ENCODE measurements at regions not wholly inside any gene's neighbourhood (a gene's known extent, or its start where the extent isn't known, plus 50 kb on each side); places are given as distances from the start of the nearest gene placed in this dataset.

- peak; percentile 32; the same call in 2 of the 3 replicates for ATAC-seq
- no peak overlapping the region for H3K27ac Mint-ChIP-seq
- no peaks in the 10 kb centered on the region for H3F3A ChIP-seq (replicated peaks; ENCODE audit: low read depth)
Measured at GRCh38 chr9:105116052-105116868, 128.2 kb upstream of the SLC44A1 start.

GRCh38 chr9:105117234-105117633 lies 127.2 kb upstream of the SLC44A1 start:
- H3K27ac Mint-ChIP-seq: no peak overlapping the region
- H4K20me1 ChIP-seq (replicated peaks; ENCODE audit: insufficient read depth): no peaks in the 10 kb centered on the region
- TF ChIP-seq ZNF462 (CRISPR knock-in tag; IDR thresholded peaks at IDR 0.05) (no peak), NANOG (IDR thresholded peaks at IDR 0.05; ENCODE audit: borderline replicate concordance) (no peak), POLR2AphosphoS5 (IDR thresholded peaks at IDR 0.05; ENCODE audit: low read depth) (no peak), ZNF114 (CRISPR knock-in tag; IDR thresholded peaks at IDR 0.05) (no peak), CREB1 (CRISPR knock-in tag; IDR thresholded peaks at IDR 0.05; ENCODE audit: low read depth) (no peak), JUNB (IDR thresholded peaks at IDR 0.05; ENCODE audit: unreplicated experiment) (no peak)

More at GRCh38 chr9:105116052-105116868, 128.2 kb upstream of the SLC44A1 start:
- peak; percentile 23 for DNase-seq (ENCODE audit: low spot score)
- Histone ChIP-seq H3K4me3 (no peak overlapping the region), H4K20me1 (replicated peaks; ENCODE audit: insufficient read depth) (no peaks in the 10 kb centered on the region), H3K9me2 (ENCODE audit: insufficient read depth) (no peaks in the 10 kb centered on the region; the same call in 1 of the 2 replicates), H3K4me1 (ENCODE audit: insufficient read depth) (no peaks in the 10 kb centered on the region), H3K27me3 (ENCODE audit: insufficient read depth) (no peaks in the 10 kb centered on the region), H3K36me3 (ENCODE audit: insufficient read depth) (no peaks in the 10 kb centered on the region), H3K79me2 (replicated peaks; ENCODE audit: insufficient read depth) (no peaks in the 10 kb centered on the region), H3K4me2 (no peak overlapping the region), H2AFZ (peak overlapping the region; percentile 39; the same call in 1 of the 2 replicates), H3K27ac (ENCODE audit: low read depth) (no peak overlapping the region)
- TF ChIP-seq REST (IDR thresholded peaks at IDR 0.05; ENCODE audit: unreplicated experiment) (no peak), CREB1 (CRISPR knock-in tag; IDR thresholded peaks at IDR 0.05; ENCODE audit: low read depth) (no peak)
- Mint-ChIP-seq H3K36me3 (ENCODE audit: low read depth) (peaks cover 5% of the 10 kb centered on the region; the same call in 2 of the 3 replicates), H3K4me1 (peaks cover 8% of the 10 kb centered on the region), H3K27me3 (ENCODE audit: insufficient read depth, low read depth, poor library complexity) (peaks cover 1% of the 10 kb centered on the region), H3K4me3 (no peak overlapping the region), H3K9me3 (peaks cover 8% of the 10 kb centered on the region)

More at GRCh38 chr9:105117234-105117633, 127.2 kb upstream of the SLC44A1 start:
- ATAC-seq (no peak), DNase-seq (ENCODE audit: low spot score) (no peak)
- Mint-ChIP-seq H3K4me3 (no peak overlapping the region), H3K27me3 (ENCODE audit: insufficient read depth, low read depth, poor library complexity) (peaks cover 5% of the 10 kb centered on the region), H3K9me3 (peaks cover 17% of the 10 kb centered on the region), H3K36me3 (ENCODE audit: low read depth) (peaks cover 13% of the 10 kb centered on the region; the same call in 2 of the 3 replicates), H3K4me1 (peaks cover 8% of the 10 kb centered on the region)
- Histone ChIP-seq H3K9me2 (ENCODE audit: insufficient read depth) (no peaks in the 10 kb centered on the region; the same call in 1 of the 2 replicates), H3K27ac (ENCODE audit: low read depth) (no peak overlapping the region), H2AFZ (no peak overlapping the region), H3K27me3 (ENCODE audit: insufficient read depth) (no peaks in the 10 kb centered on the region), H3K4me1 (ENCODE audit: insufficient read depth) (no peaks in the 10 kb centered on the region), H3K79me2 (replicated peaks; ENCODE audit: insufficient read depth) (no peaks in the 10 kb centered on the region), H3K36me3 (ENCODE audit: insufficient read depth) (no peaks in the 10 kb centered on the region), H3F3A (replicated peaks; ENCODE audit: low read depth) (no peaks in the 10 kb centered on the region), H3K4me3 (no peak overlapping the region), H3K4me2 (no peak overlapping the region)
